K562 (cell line): ENCODE measurements at regions not wholly inside any gene's neighbourhood (a gene's known extent, or its start where the extent isn't known, plus 50 kb on each side); places are given as distances from the start of the nearest gene placed in this dataset.

Experiments
- ATAC-seq: fragments of 200-7000 bp; cut with Tn5 transposase; 3 replicates; pipeline ENCODE4 v1.9.1; 2020; ENCODE audit warnings: moderate library complexity
- BruUV-seq: library from RNA; stranded (reverse); fragments of 400-500 nt; replicated peaks from 2 replicates; lab custom pipeline; 2021; lab: Mats Ljungman, UMichigan
- CTCF ChIA-PET: fragments of 300-600 bp; formaldehyde crosslinking; extraction: SDS; loops from one replicate; lab custom pipeline; 2021; ENCODE audit warnings: low intra/inter-chr PET ratio; lab: Yijun Ruan, JAX
- POLR2A ChIA-PET: fragments of 300-600, 350-650 bp; sonication (Branson Sonifier 250); formaldehyde crosslinking; extraction: SDS; loops from one replicate; lab custom pipeline; 2021; ENCODE audit warnings: antibody characterized with exemption, inconsistent platforms; lab: Yijun Ruan, JAX
- DNase-seq, 4 experiments: peaks; one replicate each; pipeline versions ENCODE4 v3.0.0 to v3.0.0-alpha.2; 2011 to 2018; ENCODE audit warnings: low spot score in 3 of 4, mixed read lengths in 3 of 4; ENCODE audit errors: extremely low read depth in 1 of 4
- FAIRE-seq: peaks from 2 replicates; lab custom pipeline; 2011; peaks lifted over from hg19 to GRCh38; lab: Jason Lieb, UNC
- H2AFZ ChIP-seq: 2 replicates; pipeline ENCODE4 v1.6.0; 2011; ENCODE audit warnings: low read depth, low read length, control low read depth, inconsistent platforms
- H3K27ac ChIP-seq: fragments of 200-600 bp; 3 replicates; pipeline ENCODE4 v1.8.0; 2011; ENCODE audit warnings: low read depth, mild to moderate bottlenecking, control low read depth, inconsistent platforms, low read length, moderate library complexity, mixed read lengths; ENCODE audit errors: extremely low read depth
- H3K27me3 ChIP-seq, 2 experiments: fragments of 300-600 bp in 1 of 2; 2 replicates in 1 of 2; 3 replicates in 1 of 2; pipeline versions ENCODE4 v1.6.0 to v1.8.0; 2011; ENCODE audit warnings: inconsistent platforms in 2 of 2, low read length in 2 of 2, mild to moderate bottlenecking in 1 of 2, mixed read lengths in 1 of 2, moderate library complexity in 1 of 2; ENCODE audit not compliant: control insufficient read depth in 2 of 2, insufficient read depth in 2 of 2
- H3K36me3 ChIP-seq: fragments of 300-600 bp; 3 replicates; pipeline ENCODE4 v1.8.0; 2011; ENCODE audit warnings: mild to moderate bottlenecking, low read length, inconsistent platforms; ENCODE audit not compliant: control insufficient read depth, insufficient read depth
- H3K4me1 ChIP-seq, 2 experiments: fragments of 200-600 bp in 1 of 2; replicated peaks in 1 of 2; 2 replicates in 1 of 2; 3 replicates in 1 of 2; pipeline versions ENCODE4 v1.5.1 to v1.8.0; 2011; ENCODE audit warnings: inconsistent platforms in 2 of 2, low read length in 2 of 2, mild to moderate bottlenecking in 1 of 2, mixed read lengths in 1 of 2, moderate library complexity in 1 of 2; ENCODE audit not compliant: control insufficient read depth in 2 of 2, insufficient read depth in 2 of 2
- H3K4me2 ChIP-seq: 2 replicates; pipeline ENCODE4 v1.6.1; 2011; ENCODE audit warnings: low read length, control low read depth, inconsistent platforms, mixed read lengths; ENCODE audit not compliant: insufficient read depth
- H3K4me3 ChIP-seq: fragments of 200-600 bp; sonication (generic), shearing (Covaris generic); 2 replicates; pipeline ENCODE4 v1.5.1; 2016; ENCODE audit warnings: control low read depth, inconsistent platforms
- H3K79me2 ChIP-seq: fragments of 200-600 bp; 3 replicates; pipeline ENCODE4 v1.8.0; 2011; ENCODE audit warnings: low read length, inconsistent platforms; ENCODE audit not compliant: control insufficient read depth, insufficient read depth
- H3K9ac ChIP-seq, 2 experiments: 2 replicates each; pipeline versions ENCODE4 v1.6.0 to v1.6.1; 2011; ENCODE audit warnings: low read depth in 2 of 2, low read length in 2 of 2, control low read depth in 1 of 2, inconsistent platforms in 1 of 2, mild to moderate bottlenecking in 1 of 2, mixed read lengths in 1 of 2; ENCODE audit not compliant: insufficient read depth in 1 of 2
- H3K9me1 ChIP-seq: one replicate; pipeline ENCODE4 v1.6.0; 2011; ENCODE audit warnings: inconsistent platforms, mild to moderate bottlenecking, low read length, moderate library complexity; ENCODE audit not compliant: control insufficient read depth, insufficient read depth
- H3K9me3 ChIP-seq: replicated peaks from 2 replicates; pipeline ENCODE4 v1.5.1; 2011; ENCODE audit warnings: low read depth, low read length, inconsistent platforms; ENCODE audit not compliant: control insufficient read depth, insufficient read depth
- H4K20me1 ChIP-seq: replicated peaks from 2 replicates; pipeline ENCODE4 v1.6.1; 2011; ENCODE audit warnings: low read length, inconsistent platforms, mixed read lengths; ENCODE audit not compliant: control insufficient read depth, insufficient read depth
- BRD9 ChIP-seq: fragments of 450-650 bp; IDR thresholded peaks from 2 replicates; pipeline ENCODE4 v1.6.1; 2018; ENCODE audit warnings: low read depth; ENCODE audit not compliant: partially characterized antibody
- DACH1 ChIP-seq: fragments of 450-650 bp; IDR thresholded peaks from 2 replicates; pipeline ENCODE4 v1.6.1; 2018; ENCODE audit not compliant: partially characterized antibody
- GABPA ChIP-seq: fragments of 200-800 bp; sonication (Bioruptor generic); conservative IDR thresholded peaks from 2 replicates; pipeline ENCODE4 v1.6.1; 2016; ENCODE audit warnings: low read depth, missing genetic modification characterization, missing compliant biosample characterization
- GTF2B ChIP-seq: IDR thresholded peaks from 2 replicates; pipeline ENCODE4 v1.6.1; 2011; ENCODE audit not compliant: insufficient read length; ENCODE audit errors: extremely low read depth
- MCM2 ChIP-seq: fragments of 450-650 bp; IDR thresholded peaks from 2 replicates; pipeline ENCODE4 v1.6.1; 2017; ENCODE audit warnings: low read depth, mild to moderate bottlenecking
- MYNN ChIP-seq, 2 experiments: sonication (generic); formaldehyde crosslinking in 1 of 2; IDR thresholded peaks; 2 replicates each; pipeline versions ENCODE4 v1.5.0 to v1.6.1; 2016 to 2020; ENCODE audit warnings: antibody characterized with exemption in 1 of 2, missing genetic modification reagents in 1 of 2
- POLR3A ChIP-seq: IDR thresholded peaks from 2 replicates; pipeline ENCODE4 v1.6.1; 2011; ENCODE audit warnings: borderline replicate concordance, mild to moderate bottlenecking, moderate library complexity; ENCODE audit not compliant: insufficient read length, insufficient read depth; ENCODE audit errors: extremely low read depth
- PTBP1 ChIP-seq: fragments of 200-400 bp; formaldehyde crosslinking; IDR thresholded peaks from 2 replicates; pipeline ENCODE4 v1.6.1; 2017; ENCODE audit warnings: low read depth, low read length
- SP2 ChIP-seq: IDR thresholded peaks from 2 replicates; pipeline ENCODE4 v1.6.1; 2011; ENCODE audit warnings: mild to moderate bottlenecking, low read depth, low read length, moderate library complexity; ENCODE audit not compliant: poor library complexity, severe bottlenecking; ENCODE audit errors: extremely low read depth
- ZFP36 ChIP-seq: fragments of 150-350 bp; IDR thresholded peaks from 2 replicates; pipeline ENCODE4 v1.6.1; 2018; ENCODE audit warnings: low read length, low read depth; ENCODE audit not compliant: partially characterized antibody
- ZNF133 ChIP-seq: fragments of 250-450 bp; sonication (Bioruptor Pico); IDR thresholded peaks from 2 replicates; pipeline ENCODE4 v1.4.0; 2020; ENCODE audit warnings: mild to moderate bottlenecking
- whole genome bisulfite sequencing: fragments of 100-300 bp; shearing (Covaris generic); methylation state at CpG from one replicate; pipeline ENCODE4 v1.1.6; 2016; ENCODE audit warnings: low coverage, mixed read lengths; ENCODE audit not compliant: insufficient coverage; ENCODE audit errors: missing lambda C conversion rate; 5-methylcytosine and 5-hydroxymethylcytosine counted together
- in situ Hi-C: fragments of 300-500 bp; cut with MboI; formaldehyde crosslinking; loops from 4 replicates; pipeline ENCODE4 v1.15.0; 2018; ENCODE audit warnings: inconsistent platforms, mixed read lengths
- intact Hi-C: fragments of 100-400 bp; cut with micrococcal nuclease; formaldehyde crosslinking; loops from 2 replicates; pipeline ENCODE4 v1.14.2; 2022
- TF ChIP-seq, protein P1 (sequence below): fragments of 450-650 bp; IDR thresholded peaks from 2 replicates; pipeline ENCODE4 v1.6.1; 2018; ENCODE audit not compliant: partially characterized antibody

- ChIA-PET CTCF (no interaction called here), POLR2A (no interaction called here)
- TF ChIP-seq ZFP36 = no peak
- TF ChIP-seq PTBP1 = no peak
- TF ChIP-seq POLR3A = no peak
- TF ChIP-seq SP2 = no peak
- no peak for TF ChIP-seq BRD9
- TF ChIP-seq DACH1 = no peak
- no peak for TF ChIP-seq MYNN (IDR thresholded peaks at IDR 0.05)
- TF ChIP-seq MYNN (CRISPR knock-in tag; IDR thresholded peaks at IDR 0.05) = no peak
- no peak for TF ChIP-seq GABPA
- TF ChIP-seq ZNF133 = no peak
- TF ChIP-seq, protein P1, sequence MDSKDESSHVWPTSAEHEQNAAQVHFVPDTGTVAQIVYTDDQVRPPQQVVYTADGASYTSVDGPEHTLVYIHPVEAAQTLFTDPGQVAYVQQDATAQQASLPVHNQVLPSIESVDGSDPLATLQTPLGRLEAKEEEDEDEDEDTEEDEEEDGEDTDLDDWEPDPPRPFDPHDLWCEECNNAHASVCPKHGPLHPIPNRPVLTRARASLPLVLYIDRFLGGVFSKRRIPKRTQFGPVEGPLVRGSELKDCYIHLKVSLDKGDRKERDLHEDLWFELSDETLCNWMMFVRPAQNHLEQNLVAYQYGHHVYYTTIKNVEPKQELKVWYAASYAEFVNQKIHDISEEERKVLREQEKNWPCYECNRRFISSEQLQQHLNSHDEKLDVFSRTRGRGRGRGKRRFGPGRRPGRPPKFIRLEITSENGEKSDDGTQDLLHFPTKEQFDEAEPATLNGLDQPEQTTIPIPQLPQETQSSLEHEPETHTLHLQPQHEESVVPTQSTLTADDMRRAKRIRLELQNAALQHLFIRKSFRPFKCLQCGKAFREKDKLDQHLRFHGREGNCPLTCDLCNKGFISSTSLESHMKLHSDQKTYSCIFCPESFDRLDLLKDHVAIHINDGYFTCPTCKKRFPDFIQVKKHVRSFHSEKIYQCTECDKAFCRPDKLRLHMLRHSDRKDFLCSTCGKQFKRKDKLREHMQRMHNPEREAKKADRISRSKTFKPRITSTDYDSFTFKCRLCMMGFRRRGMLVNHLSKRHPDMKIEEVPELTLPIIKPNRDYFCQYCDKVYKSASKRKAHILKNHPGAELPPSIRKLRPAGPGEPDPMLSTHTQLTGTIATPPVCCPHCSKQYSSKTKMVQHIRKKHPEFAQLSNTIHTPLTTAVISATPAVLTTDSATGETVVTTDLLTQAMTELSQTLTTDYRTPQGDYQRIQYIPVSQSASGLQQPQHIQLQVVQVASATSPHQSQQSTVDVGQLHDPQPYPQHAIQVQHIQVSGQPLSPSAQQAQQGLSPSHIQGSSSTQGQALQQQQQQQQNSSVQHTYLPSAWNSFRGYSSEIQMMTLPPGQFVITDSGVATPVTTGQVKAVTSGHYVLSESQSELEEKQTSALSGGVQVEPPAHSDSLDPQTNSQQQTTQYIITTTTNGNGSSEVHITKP = no peak
- no peak for TF ChIP-seq GTF2B
- TF ChIP-seq MCM2 = no peak
- intact Hi-C loops = no loop called here
- Histone ChIP-seq H3K79me2 (no peaks in the 10 kb centered on the region), H3K4me2 (no peak overlapping the region), H3K9me1 (no peaks in the 10 kb centered on the region), H3K9me3 (no peaks in the 10 kb centered on the region), H3K27ac (no peak overlapping the region), H3K9ac (no peak overlapping the region), H3K4me3 (no peak overlapping the region), H3K4me1 (no peaks in the 10 kb centered on the region), H3K27me3 (peaks cover 0 to 3% of the 10 kb centered on the region in 2 experiments; a peak in 1 of 5 replicates), H3K36me3 (no peaks in the 10 kb centered on the region), H2AFZ (no peak overlapping the region), H4K20me1 (no peaks in the 10 kb centered on the region)
- no TSS peak for BruUV-seq
- ATAC-seq = no peak
- no peak for FAIRE-seq
- DNase-seq = no peak
- 0% methylated on average over 4 of the region's 4 CpGs for WGBS
- in situ Hi-C loops = no loop called here
Observed at GRCh38 chr7:67445728-67446127, 449.1 kb downstream of the TYW1 start.
